RWPE1 (cell line): ENCODE measurements at regions not wholly inside any gene's neighbourhood (a gene's known extent, or its start where the extent isn't known, plus 50 kb on each side); places are given as distances from the start of the nearest gene placed in this dataset.
"Not testable (repeated sequence)": the region's sequence is repeated elsewhere in the genome, so short reads cannot be mapped to it uniquely, and the experiment has no call there.

ENCODE experiments used
- CTCF ChIA-PET: fragments of 350-600 bp; sonication (Branson Sonifier 250); formaldehyde crosslinking; extraction: SDS; loops from one replicate; lab custom pipeline; 2021; lab: Yijun Ruan, JAX
- POLR2A ChIA-PET: fragments of 400-600 bp; formaldehyde crosslinking; extraction: SDS; loops from one replicate; lab custom pipeline; 2020; ENCODE audit warnings: antibody characterized with exemption; ENCODE audit not compliant: low non-redundant PET; lab: Yijun Ruan, JAX
- DNase-seq: peaks from one replicate; pipeline ENCODE4 v3.0.0; 2012; ENCODE audit warnings: low spot score
- H3K27ac ChIP-seq: fragments of 450-650 bp; 2 replicates; pipeline ENCODE4 v1.5.1; 2017
- CTCF ChIP-seq: fragments of 450-650 bp; conservative IDR thresholded peaks from 2 replicates; pipeline ENCODE4 v1.5.1; 2017; ENCODE audit warnings: low read depth, mild to moderate bottlenecking

DNA sequence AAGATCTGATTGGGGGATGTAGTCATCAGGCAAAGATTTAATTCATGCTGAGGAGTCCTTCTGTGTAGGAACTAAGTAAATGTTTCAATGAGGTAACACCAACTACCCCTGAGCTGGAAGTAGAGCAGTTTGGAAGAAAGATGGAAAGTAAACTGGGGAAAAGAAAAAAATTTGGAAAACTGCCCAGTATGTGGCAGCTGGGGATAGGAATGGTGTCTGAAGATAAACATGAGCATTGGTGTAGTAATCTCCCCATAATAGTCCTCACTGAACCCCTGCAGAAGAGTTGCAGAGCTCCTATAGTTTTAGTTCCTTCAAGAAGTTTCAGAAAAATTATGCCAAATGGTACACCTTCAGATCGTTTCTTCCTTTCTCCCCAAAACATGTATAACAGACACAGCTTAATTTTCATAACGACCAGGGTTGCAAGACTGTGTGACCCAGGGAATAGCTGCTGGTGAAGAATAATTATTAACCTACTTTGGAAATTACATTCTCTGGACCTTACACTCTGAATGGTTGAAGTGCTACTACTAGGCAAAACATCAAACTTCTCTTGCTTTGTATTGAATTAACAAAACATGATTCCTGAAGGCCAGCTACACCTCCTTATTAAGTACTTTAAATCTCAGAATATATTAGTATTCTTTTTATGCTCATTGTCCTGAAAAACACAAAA, 446.4 kb upstream of the NRG3 start:
- TF ChIP-seq CTCF: no peak
- ChIA-PET POLR2A (no interaction called here), CTCF (no interaction called here)
- no peak for DNase-seq
- H3K27ac ChIP-seq: no peak overlapping the region

GRCh38 chr10:81439445-81439844, 435.5 kb upstream of the NRG3 start:
- DNase-seq: no peak
- no peak for TF ChIP-seq CTCF
- ChIA-PET CTCF (no interaction called here), POLR2A (no interaction called here)
- no peak overlapping the region for H3K27ac ChIP-seq

DNA sequence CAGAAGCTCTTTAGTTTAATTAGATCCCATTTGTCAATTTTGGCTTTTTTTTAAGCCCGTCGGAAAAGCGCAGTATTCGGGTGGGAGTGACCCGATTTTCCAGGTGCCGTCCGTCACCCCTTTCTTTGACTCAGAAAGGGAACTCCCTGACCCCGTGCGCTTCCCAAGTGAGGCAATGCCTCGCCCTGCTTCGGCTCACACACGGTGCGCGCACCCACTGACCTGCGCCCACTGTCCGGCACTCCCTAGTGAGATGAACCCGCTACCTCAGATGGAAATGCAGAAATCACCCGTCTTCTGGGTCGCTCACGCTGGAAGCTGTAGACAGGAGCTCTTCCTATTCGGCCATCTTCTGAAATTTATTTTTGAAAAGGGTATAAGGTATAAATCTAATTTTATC, 433.4 kb upstream of the NRG3 start:
- CTCF ChIA-PET, POLR2A ChIA-PET, H3K27ac ChIP-seq, DNase-seq: not testable (repeated sequence)

DNA sequence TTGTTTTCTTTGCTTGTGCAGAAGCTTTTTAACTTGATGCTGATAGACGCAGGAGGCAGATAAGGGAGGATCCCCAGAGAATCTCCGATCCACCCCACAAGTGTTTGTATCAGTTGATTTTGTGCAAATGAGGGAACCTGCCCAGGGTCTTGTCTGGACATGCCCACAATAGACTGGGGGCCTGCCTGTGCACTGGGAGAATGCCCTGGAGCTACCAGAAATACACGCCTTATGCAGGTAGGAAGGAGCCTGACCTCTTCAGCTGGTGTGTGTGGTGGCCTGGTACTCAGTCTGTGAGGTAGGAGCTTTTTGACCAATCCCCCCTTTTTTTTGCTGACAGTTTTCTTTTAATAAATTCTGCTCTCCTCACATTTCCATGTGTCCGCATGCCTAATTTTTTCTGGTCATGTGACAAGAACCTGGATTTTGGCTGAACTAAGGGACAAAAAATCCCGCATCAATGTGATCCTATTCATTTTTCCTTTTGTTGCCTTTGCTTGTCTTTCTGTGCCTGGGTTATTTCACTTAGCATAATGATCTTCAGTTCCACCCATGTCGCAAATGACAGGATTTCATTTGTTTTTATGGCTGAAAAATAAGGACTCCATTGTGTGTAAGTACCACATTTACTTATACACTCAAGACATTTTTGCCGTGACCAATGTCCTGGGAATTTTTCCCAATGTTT, 430.6 kb upstream of the NRG3 start:
- TF ChIP-seq CTCF: no peak
- POLR2A ChIA-PET: interaction anchor here (0.5 kb wide), 1 partner anchor 1046 kb away, joined by 12 read pairs; no protein-coding TSS in a partner anchor

DNA sequence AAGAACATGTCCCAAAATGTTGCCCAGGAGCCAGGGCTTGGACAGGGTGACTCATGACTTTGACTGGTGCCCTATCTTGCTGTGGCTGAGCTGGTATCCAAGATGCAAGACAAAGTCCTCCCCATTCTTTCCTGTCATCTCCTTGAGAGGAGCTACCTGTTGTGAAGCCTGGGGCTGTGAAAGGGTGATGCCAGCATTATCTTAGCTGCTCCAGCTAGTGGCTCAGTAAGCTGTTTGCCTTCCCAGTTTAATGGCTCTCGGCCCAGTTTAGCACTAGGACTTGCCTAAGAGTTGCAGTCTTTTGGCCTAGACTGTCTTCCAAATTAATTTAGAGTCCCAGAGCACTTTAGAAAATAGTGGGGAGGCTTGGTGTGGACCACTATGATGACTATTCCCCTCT, 424.3 kb upstream of the NRG3 start:
- ChIA-PET CTCF (no interaction called here), POLR2A (no interaction called here)
- no peak overlapping the region for H3K27ac ChIP-seq
- no peak for TF ChIP-seq CTCF
- DNase-seq: no peak

More for the DNA sequence above, 430.6 kb upstream of the NRG3 start:
- CTCF ChIA-PET: no interaction called here
- no peak for DNase-seq
- no peak overlapping the region for H3K27ac ChIP-seq

DNA sequence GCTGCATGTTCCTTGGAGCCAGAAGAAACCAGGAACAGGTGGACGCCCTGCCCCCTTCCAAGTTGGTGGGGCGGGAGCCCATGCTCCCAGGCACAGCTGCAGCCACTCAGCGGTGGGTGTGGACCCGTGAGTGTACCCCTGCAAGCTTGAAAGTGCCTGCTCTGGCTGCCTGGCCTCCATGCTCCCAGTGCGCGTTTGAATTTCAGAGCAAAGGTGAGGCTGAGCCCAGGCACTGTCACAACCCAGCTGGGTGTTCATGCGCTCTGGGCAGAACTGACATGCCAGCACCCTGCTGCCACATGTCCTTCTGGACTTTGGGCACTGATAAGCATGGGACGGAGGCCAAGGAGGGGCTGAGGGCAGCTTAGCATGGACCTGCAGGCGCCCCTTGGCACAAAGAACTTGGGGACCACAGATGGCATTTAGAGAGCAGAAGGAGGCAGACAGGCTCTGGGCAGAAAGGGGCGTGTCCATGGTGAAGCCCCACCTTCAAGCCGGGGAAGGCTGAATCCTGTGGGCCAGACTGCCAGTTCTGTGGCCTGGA, 402.0 kb upstream of the NRG3 start:
- no peak for TF ChIP-seq CTCF
- DNase-seq: no peak
- ChIA-PET POLR2A (no interaction called here), CTCF (no interaction called here)
- no peak overlapping the region for H3K27ac ChIP-seq

DNA sequence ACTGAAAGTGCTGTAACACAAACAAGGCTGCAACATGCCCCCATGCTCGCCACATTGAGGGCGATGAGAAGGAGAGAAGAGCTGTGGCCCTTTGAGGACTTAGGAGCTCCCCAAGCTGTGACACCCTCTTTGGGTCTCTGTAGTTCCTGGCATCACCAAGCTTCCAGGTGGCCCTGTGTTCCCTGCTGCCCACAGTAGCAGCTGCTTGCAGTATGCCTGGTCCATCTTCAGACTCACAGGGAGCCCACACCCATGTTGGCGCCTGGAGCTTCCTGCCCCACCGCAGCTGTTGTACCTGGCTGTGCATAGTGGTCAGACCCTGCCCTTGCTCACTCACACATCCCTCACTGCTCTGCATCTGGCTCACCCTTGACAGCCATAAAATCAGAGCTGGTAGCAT, 401.2 kb upstream of the NRG3 start:
- no peak for DNase-seq
- ChIA-PET POLR2A (no interaction called here), CTCF (no interaction called here)
- H3K27ac ChIP-seq: no peak overlapping the region
- no peak for TF ChIP-seq CTCF
